22Rv1 (cell line): ENCODE measurements at regions not wholly inside any gene's neighbourhood (a gene's known extent, or its start where the extent isn't known, plus 50 kb on each side); places are given as distances from the start of the nearest gene placed in this dataset.

ENCODE experiments used
- H3K27ac ChIP-seq: fragments of 450-650 bp; 2 replicates; pipeline ENCODE4 v1.5.1; 2017
- ZFX ChIP-seq: fragments of 450-650 bp; IDR thresholded peaks from 2 replicates; pipeline ENCODE4 v1.6.1; 2017; ENCODE audit warnings: antibody characterized with exemption, borderline replicate concordance
- TF ChIP-seq, protein P1 (sequence below): fragments of 450-650 bp; IDR thresholded peaks from 2 replicates; pipeline ENCODE4 v1.5.1; 2017; ENCODE audit warnings: mild to moderate bottlenecking

DNA sequence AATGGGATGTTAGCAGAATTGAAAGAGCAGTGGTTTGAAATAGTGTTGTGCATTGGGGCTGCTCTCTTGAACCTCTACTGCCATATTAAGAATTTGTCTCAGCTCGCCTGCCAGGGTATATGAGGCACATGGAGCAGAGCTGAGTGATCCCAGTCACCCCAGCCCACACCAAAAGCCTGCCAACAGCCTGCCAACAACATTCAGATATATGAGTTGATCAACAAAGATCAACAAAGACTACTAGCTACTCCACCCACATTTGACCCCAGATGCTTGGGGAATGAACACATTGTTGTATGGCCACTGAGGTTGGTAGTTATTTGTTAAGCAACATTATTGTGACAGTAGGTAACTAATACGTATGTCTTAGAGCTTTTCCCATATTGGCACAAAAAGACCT lies 570.9 kb upstream of the IL12A start:
- no peak overlapping the region for H3K27ac ChIP-seq

DNA sequence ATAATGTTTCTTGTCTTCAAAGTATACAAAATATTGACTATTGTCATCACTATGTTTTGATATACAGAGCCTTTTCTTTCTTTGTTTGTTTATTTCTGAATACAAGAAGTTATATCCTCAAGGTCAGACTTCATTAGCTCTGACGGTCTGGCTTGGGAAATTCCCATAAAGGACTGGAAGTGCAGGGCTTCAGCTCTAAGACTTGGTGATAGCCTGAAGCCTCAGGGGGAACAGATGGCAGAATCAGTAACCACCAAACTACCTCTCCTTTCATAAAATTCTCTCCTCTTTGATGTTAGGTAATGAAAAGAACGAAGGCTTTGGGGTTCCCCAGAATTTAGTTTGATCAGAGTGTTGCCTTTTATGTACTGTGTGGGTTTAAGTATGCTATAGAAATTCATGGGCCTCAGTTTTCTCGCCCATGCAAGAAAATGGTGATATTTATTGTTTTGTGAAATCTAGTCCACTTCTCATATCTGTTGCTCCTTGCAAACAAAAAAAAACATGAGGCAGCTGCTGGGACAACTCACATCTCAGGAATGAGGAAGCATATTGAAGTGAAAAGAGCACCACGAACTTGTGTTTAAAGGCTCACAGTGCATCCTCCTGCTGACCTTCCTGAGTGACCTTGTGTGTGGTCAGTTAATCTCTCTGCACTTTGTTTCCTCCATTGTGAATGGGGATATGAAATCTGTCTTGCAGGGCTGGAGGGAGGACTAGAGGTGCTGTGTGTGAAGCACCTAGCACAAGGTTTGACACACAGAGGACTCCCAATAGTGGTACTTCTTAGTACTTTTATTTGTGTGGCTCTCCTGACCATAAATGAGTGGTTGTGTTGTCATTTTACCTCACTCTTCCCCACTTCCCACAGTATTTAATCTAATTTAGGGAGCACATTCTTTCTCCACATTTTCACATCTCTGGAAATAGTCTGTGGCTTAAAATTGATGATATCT lies 569.8 kb upstream of the IL12A start:
- no peak for TF ChIP-seq ZFX
- TF ChIP-seq, protein P1, sequence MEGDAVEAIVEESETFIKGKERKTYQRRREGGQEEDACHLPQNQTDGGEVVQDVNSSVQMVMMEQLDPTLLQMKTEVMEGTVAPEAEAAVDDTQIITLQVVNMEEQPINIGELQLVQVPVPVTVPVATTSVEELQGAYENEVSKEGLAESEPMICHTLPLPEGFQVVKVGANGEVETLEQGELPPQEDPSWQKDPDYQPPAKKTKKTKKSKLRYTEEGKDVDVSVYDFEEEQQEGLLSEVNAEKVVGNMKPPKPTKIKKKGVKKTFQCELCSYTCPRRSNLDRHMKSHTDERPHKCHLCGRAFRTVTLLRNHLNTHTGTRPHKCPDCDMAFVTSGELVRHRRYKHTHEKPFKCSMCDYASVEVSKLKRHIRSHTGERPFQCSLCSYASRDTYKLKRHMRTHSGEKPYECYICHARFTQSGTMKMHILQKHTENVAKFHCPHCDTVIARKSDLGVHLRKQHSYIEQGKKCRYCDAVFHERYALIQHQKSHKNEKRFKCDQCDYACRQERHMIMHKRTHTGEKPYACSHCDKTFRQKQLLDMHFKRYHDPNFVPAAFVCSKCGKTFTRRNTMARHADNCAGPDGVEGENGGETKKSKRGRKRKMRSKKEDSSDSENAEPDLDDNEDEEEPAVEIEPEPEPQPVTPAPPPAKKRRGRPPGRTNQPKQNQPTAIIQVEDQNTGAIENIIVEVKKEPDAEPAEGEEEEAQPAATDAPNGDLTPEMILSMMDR, result no peak
- H3K27ac ChIP-seq, result no peak overlapping the region

More for the DNA sequence above, 570.9 kb upstream of the IL12A start:
- no peak for TF ChIP-seq ZFX
- TF ChIP-seq, protein P1, result no peak

DNA sequence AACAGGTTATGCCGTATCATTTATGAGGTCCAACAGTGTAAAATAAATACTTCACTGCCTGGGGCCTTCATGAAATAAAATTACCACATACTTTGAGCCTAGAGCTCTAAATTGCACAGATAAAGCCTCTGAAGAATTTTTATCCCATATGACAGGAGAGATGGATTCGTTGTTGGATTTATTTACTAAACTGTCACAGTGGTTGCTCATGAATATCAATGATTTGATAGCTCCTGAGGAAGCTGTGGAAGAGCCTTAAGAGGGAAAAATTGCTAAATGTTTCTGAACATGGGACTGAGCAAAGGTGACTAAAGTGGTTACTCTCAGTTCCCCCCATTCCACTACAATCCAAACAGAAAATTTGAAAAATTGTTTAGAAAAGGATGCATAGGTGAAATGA lies 558.9 kb upstream of the IL12A start:
- no peak for TF ChIP-seq ZFX
- TF ChIP-seq, protein P1, result no peak
- H3K27ac ChIP-seq, result no peak overlapping the region

DNA sequence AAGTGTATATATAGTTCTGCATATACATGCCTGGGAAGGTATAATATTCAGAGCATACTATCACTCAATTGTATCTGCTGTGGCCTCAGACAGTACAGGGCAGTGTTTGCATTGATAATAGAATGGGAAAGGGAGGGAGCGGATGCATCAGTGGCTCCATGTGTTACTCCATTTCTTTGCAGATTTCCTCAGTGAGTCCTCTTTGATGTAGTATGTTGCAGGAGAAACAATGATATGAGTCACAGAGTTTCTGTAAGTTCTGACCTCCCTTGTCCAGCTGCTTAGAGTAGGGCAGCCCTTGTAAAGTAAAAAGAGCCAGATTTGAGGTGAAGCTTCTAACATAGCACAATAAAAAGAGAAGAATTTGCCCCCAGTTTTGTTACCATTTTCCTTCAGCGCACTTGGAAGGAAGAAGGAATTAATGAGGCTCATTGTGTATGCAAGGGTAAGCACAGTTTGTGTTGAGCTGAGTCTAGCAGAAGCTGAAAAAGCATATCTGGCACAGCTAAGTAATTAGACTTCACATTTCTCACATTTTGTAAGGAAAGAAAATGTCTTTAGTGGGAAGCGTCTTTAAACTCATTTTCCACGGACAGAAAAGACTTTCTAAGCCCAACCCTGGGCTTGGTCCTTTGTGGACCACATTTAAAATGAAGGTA lies 555.8 kb upstream of the IL12A start:
- no peak overlapping the region for H3K27ac ChIP-seq
- TF ChIP-seq, protein P1, result no peak

DNA sequence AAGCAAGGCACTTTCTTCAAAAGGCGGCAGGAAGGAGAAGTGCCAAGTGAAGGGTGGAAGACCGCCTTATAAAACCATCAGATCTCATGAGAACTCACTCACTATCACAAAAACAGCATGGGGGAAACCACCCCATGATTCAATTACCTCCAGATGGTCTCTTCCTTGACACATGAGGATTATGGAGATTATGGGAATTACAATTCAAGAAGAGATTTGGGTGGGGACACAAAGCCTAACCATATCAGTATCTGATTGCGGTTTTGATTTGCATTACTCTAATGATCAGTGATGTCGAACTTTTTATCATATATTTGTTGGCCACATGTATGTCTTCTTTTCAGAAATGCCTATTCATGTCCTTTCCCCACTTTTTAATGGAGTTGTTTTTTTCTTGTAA lies 549.3 kb upstream of the IL12A start:
- H3K27ac ChIP-seq, result no peak overlapping the region
- TF ChIP-seq ZFX, result no peak
- TF ChIP-seq, protein P1, result no peak

DNA sequence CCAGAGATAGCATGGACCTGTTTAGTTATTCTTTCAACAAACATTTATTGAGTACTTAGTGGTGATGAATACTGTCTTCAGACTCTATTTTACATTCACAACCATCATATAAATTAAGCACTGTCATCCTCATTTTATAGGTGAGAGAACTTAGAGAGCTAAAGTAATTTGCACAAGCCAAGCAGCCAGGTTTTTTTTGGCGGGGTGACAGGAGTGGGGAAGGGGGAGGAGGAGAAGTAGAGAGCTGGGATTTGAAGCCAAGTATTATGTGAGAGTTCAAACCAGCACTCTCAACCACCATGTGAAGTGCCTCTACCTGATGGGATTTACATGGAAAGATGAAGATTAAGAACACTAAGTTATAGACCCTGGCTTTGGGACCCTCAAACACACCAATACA lies 547.4 kb upstream of the IL12A start:
- H3K27ac ChIP-seq, result no peak overlapping the region
- TF ChIP-seq ZFX, result no peak
- TF ChIP-seq, protein P1, result no peak

DNA sequence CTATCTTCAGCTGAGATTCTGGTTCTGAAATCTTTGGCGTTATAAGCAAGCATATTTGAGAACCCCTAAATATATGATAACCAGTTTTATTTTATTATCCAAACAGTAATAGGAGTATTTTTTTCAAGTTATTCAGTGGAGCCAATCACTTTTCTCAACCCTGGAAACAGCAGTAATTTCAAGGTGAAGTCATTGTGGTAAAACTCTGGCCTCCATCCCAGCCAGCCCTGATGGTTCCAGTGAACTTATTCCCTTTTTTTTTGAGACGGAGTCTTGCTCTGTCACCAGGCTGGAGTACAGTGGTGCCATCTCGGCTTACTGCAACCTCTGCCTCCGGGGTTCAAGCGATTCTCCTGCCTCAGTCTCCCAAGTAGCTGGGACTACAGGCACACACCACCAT lies 545.4 kb upstream of the IL12A start:
- no peak overlapping the region for H3K27ac ChIP-seq
- TF ChIP-seq, protein P1, result no peak
- TF ChIP-seq ZFX, result no peak
